HepG2 (cell line): ENCODE measurements at regions not wholly inside any gene's neighbourhood (a gene's known extent, or its start where the extent isn't known, plus 50 kb on each side); places are given as distances from the start of the nearest gene placed in this dataset.

Experiments
- ATAC-seq: fragments of 200-7000 bp; cut with Tn5 transposase; 3 replicates; pipeline ENCODE4 v1.9.1; 2020; ENCODE audit warnings: mild to moderate bottlenecking, moderate library complexity
- BruUV-seq: library from RNA; stranded (reverse); fragments of 400-500 nt; replicated peaks from 2 replicates; lab custom pipeline; 2021; lab: Mats Ljungman, UMichigan
- CTCF ChIA-PET: fragments of 300-600 bp; formaldehyde crosslinking; extraction: SDS; loops from one replicate; lab custom pipeline; 2021; ENCODE audit warnings: low total read pairs, inconsistent platforms, low intra/inter-chr PET ratio; lab: Yijun Ruan, JAX
- POLR2A ChIA-PET: fragments of 350-600 bp; sonication (Branson Sonifier 250); formaldehyde crosslinking; loops from one replicate; lab custom pipeline; 2020; ENCODE audit warnings: antibody characterized with exemption, inconsistent platforms; lab: Yijun Ruan, JAX
- DNase-seq: peaks from one replicate; pipeline ENCODE4 v3.0.0-alpha.2; 2015; ENCODE audit warnings: low spot score
- FAIRE-seq: peaks from 3 replicates; lab custom pipeline; 2011; peaks lifted over from hg19 to GRCh38; lab: Jason Lieb, UNC
- H2AFZ ChIP-seq: one replicate; pipeline ENCODE4 v1.6.1; 2011; ENCODE audit warnings: low read length, inconsistent platforms
- H3K27ac ChIP-seq: fragments of 300-600 bp; 3 replicates; pipeline ENCODE4 v1.8.0; 2011; ENCODE audit warnings: mixed run types, mild to moderate bottlenecking, mixed read lengths, low read length, inconsistent platforms; ENCODE audit not compliant: insufficient read depth; ENCODE audit errors: extremely low read length
- H3K27me3 ChIP-seq, 2 experiments: fragments of 200-600 bp in 1 of 2; 2 replicates in 1 of 2; 3 replicates in 1 of 2; pipeline versions ENCODE4 v1.6.0 to v1.8.0; 2011; ENCODE audit warnings: low read length in 2 of 2, mild to moderate bottlenecking in 2 of 2, moderate library complexity in 2 of 2, inconsistent platforms in 1 of 2; ENCODE audit not compliant: insufficient read depth in 2 of 2, control insufficient read depth in 1 of 2
- H3K36me3 ChIP-seq, 2 experiments: fragments of 200-600 bp in 1 of 2; replicated peaks in 1 of 2; 2 replicates in 1 of 2; 3 replicates in 1 of 2; pipeline versions ENCODE4 v1.5.1 to v1.8.0; 2011; ENCODE audit warnings: low read length in 2 of 2, inconsistent platforms in 1 of 2; ENCODE audit not compliant: insufficient read depth in 2 of 2, control insufficient read depth in 1 of 2
- H3K4me1 ChIP-seq: 2 replicates; pipeline ENCODE4 v1.5.1; 2012; ENCODE audit warnings: low read length, inconsistent platforms; ENCODE audit not compliant: insufficient read depth
- H3K4me2 ChIP-seq: 2 replicates; pipeline ENCODE4 v1.6.0; 2011; ENCODE audit warnings: low read depth, low read length, inconsistent platforms
- H3K4me3 ChIP-seq, 3 experiments: fragments of 200-600 bp in 1 of 3; sonication (generic), shearing (Covaris generic) in 1 of 3; replicated peaks in 1 of 3; 2 replicates each; pipeline ENCODE4 v1.5.1; 2011 to 2016; ENCODE audit warnings: low read length in 3 of 3, inconsistent platforms in 2 of 3, low read depth in 2 of 3, mild to moderate bottlenecking in 2 of 3, control low read depth in 1 of 3, mixed read lengths in 1 of 3; ENCODE audit not compliant: insufficient read depth in 1 of 3
- H3K79me2 ChIP-seq: one replicate; pipeline ENCODE4 v1.6.1; 2011; ENCODE audit warnings: low read length, inconsistent platforms; ENCODE audit not compliant: insufficient read depth
- H3K9ac ChIP-seq: 2 replicates; pipeline ENCODE4 v1.6.0; 2011; ENCODE audit warnings: mild to moderate bottlenecking, low read depth, low read length, inconsistent platforms; ENCODE audit not compliant: insufficient read depth
- H3K9me3 ChIP-seq: 2 replicates; pipeline ENCODE4 v1.5.1; 2012; ENCODE audit warnings: mild to moderate bottlenecking, low read length
- H4K20me1 ChIP-seq: 2 replicates; pipeline ENCODE4 v1.6.0; 2011; ENCODE audit warnings: inconsistent platforms, mild to moderate bottlenecking, low read length, moderate library complexity; ENCODE audit not compliant: insufficient read depth
- ARID3A ChIP-seq: IDR thresholded peaks from 2 replicates; pipeline ENCODE4 v1.6.1; 2012; ENCODE audit warnings: low read depth, low read length, improper control_type of control experiment
- CAMTA2 ChIP-seq: sonication (generic); formaldehyde crosslinking; IDR thresholded peaks from 2 replicates; pipeline ENCODE4 v1.4.0; 2020; ENCODE audit warnings: mild to moderate bottlenecking, missing genetic modification reagents, borderline replicate concordance
- FOXA1 ChIP-seq, 2 experiments: fragments of 450-650 bp in 1 of 2; sonication (generic) in 1 of 2; formaldehyde crosslinking in 1 of 2; IDR thresholded peaks; 2 replicates each; pipeline versions ENCODE4 v1.4.0 to v1.6.1; 2016 to 2020; ENCODE audit warnings: missing genetic modification reagents in 1 of 2
- KDM3A ChIP-seq: IDR thresholded peaks from 2 replicates; pipeline ENCODE4 v1.6.1; 2018; ENCODE audit warnings: low read depth, missing compliant biosample characterization
- NFRKB ChIP-seq: fragments of 450-650 bp; IDR thresholded peaks from 2 replicates; pipeline ENCODE4 v1.6.1; 2017
- SMARCE1 ChIP-seq: fragments of 450-650 bp; IDR thresholded peaks from 2 replicates; pipeline ENCODE4 v1.6.1; 2017; ENCODE audit warnings: borderline replicate concordance
- TFDP2 ChIP-seq: sonication (generic); formaldehyde crosslinking; IDR thresholded peaks from 2 replicates; pipeline ENCODE4 v1.4.0; 2020; ENCODE audit warnings: missing genetic modification reagents
- ZNF260 ChIP-seq: sonication (generic); formaldehyde crosslinking; IDR thresholded peaks from 2 replicates; pipeline ENCODE4 v1.4.0; 2020; ENCODE audit warnings: missing genetic modification reagents, low read depth, mild to moderate bottlenecking, borderline replicate concordance
- ZNF44 ChIP-seq: sonication (generic); formaldehyde crosslinking; IDR thresholded peaks from 2 replicates; pipeline ENCODE4 v1.5.1; 2020; ENCODE audit warnings: mild to moderate bottlenecking, missing genetic modification reagents
- ZNF546 ChIP-seq: sonication (generic); formaldehyde crosslinking; conservative IDR thresholded peaks from 2 replicates; pipeline ENCODE4 v1.8.1; 2023; ENCODE audit warnings: mild to moderate bottlenecking, missing genetic modification reagents
- WGBS: methylation state at CpG from one replicate; pipeline ENCODE4 v1.1.6; 2017; ENCODE audit warnings: low lambda C conversion rate; 5-methylcytosine and 5-hydroxymethylcytosine counted together
- in situ Hi-C: cut with HindIII; loops from 2 replicates; pipeline ENCODE4 v1.10.0; 2017; ENCODE audit warnings: low pct_unique_long_range_greater_than_20kb; ENCODE audit not compliant: extremely low pct_ligation_motif_present
- intact Hi-C: fragments of 100-400 bp; cut with micrococcal nuclease; formaldehyde crosslinking; loops from one replicate; pipeline ENCODE4 v1.10.0; 2022; ENCODE audit not compliant: unreplicated experiment

GRCh38 chr9:82342046-82342445 is 353.5 kb downstream of the SPATA31D1 start:
- POLR2A ChIA-PET: no interaction called here
- WGBS: 36% methylated on average over 2 of the region's 2 CpGs
- in situ Hi-C loops: no loop called here
- no peaks in the 10 kb centered on the region for H4K20me1 ChIP-seq
- H3K79me2 ChIP-seq: no peaks in the 10 kb centered on the region
- CTCF ChIA-PET: no interaction called here
- no peak overlapping the region for H3K4me3 ChIP-seq
- ATAC-seq: no peak
- no peak for TF ChIP-seq KDM3A
- TF ChIP-seq TFDP2 (CRISPR knock-in tag): no peak
- TF ChIP-seq SMARCE1: no peak
- TF ChIP-seq FOXA1 (IDR thresholded peaks at IDR 0.05): no peak
- TF ChIP-seq FOXA1 (CRISPR knock-in tag; IDR thresholded peaks at IDR 0.05): no peak
- no peak for TF ChIP-seq ZNF44 (CRISPR knock-in tag)
- no peak for TF ChIP-seq ZNF546
- no peak for TF ChIP-seq CAMTA2 (CRISPR knock-in tag)
- no peak for TF ChIP-seq NFRKB
- no peak for TF ChIP-seq ARID3A
- no peak for TF ChIP-seq ZNF260 (CRISPR knock-in tag)
- TF ChIP-seq, all 625 proteins: peak for 0
- intact Hi-C loops: no loop called here
- FAIRE-seq: no peak
- no peaks in the 10 kb centered on the region for H3K27me3 ChIP-seq
- no TSS peak for BruUV-seq
- H2AFZ ChIP-seq: no peak overlapping the region
- no peak overlapping the region for H3K27ac ChIP-seq
- no peak overlapping the region for H3K9ac ChIP-seq
- H3K4me1 ChIP-seq: no peaks in the 10 kb centered on the region
- H3K4me2 ChIP-seq: no peak overlapping the region
- no peaks in the 10 kb centered on the region for H3K36me3 ChIP-seq
- H3K9me3 ChIP-seq: peaks cover 24% of the 10 kb centered on the region
- DNase-seq: no peak
